DMS153 (cell line): ENCODE measurements at regions not wholly inside any gene's neighbourhood (a gene's known extent, or its start where the extent isn't known, plus 50 kb on each side); places are given as distances from the start of the nearest gene placed in this dataset.

Experiments
- DNase-seq: peaks from one replicate; lab custom pipeline; 2025; lab: John Stamatoyannopoulos, UW

DNA sequence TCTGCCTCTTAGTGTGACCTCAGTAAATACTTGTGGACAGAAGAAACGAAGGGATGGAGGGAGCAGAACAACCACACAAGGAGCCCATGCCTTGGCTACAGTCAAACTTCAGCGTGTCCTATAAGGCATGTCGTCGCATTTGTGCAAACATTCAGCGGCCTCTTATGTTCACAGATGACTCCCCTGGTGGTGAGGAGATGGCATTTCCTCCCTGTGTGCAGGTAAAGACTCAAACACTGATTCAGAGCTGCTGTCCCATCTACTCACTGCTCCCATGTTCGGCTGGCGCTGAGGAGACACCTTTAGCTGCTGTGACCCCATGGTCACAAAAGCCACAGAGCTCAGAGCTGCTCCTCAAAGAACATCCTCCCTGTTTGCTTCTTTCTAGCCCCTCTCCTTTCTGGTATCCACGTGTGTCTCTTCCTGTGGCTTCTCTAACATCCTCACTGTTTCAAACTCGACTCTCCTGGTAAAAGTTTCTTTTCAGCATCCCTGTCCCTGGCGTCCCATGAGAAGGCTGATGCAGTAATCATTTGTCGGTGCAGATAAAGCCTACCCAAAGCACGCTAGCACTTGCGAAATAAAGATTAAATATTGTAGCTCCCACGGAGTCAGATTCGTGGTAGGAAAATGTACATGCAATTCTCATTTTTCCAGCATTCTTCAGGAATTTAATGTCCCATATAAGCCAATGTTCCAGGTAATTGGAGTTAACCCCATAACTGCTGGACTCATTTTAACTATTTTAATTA is 124.9 kb upstream of the NEBL start:
- no peak for DNase-seq

DNA sequence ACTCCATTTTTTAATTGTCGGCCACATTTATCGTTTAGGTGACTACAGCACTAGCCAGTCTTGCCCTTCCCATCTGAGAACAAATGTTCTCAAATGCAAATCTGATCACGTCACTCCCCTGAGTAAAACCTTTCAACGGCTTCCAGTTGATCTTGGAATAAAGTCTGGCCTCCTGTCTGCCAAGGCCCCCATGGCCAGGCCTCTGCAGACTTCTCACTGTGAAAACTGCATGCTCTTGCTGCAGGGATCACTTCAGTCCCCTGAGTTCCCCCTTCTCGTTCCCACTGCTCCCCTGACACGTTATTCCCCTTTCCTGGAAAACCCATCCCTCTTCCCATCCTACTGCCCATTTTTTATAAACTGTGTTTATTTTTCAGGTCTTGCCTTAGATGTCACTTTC is 124.1 kb upstream of the NEBL start:
- DNase-seq = no peak

DNA sequence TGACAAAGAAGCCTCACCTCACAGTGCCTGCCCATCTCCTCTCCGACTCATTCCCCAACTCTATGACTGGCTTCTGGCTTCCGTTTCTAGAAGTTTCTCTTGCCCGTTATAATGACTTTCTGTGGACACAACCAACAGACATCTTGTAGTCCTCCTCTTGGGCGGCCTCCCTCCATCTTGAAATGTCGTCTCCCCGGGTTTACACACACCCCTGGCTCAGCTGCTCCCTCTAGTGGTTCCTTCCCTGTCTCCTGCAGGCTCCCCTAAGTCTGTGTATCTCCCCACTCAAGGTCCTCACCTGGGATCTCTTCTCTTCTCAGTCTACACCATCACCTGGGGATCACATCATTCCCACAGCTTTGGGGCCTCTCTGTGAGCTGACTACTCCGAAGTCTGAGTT is 123.4 kb upstream of the NEBL start:
- no peak for DNase-seq

DNA sequence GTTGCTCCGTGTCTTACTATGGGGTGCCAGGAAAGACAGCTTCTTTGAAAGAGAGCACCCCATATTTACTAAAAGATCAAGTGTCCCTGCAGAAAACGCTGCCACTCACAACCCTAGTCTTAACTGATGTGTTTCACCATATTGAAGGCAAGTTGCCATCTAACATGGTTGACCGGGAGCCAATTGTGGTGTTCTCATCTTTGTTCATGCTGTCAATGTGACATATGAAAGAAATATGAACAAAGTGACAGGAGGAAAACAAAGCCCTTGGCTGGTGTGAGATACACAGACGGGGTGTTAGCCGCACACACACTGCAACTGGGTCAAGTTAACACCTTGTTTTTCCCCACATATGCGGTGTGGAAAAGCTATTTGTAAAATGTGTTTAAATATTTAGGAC is 122.3 kb upstream of the NEBL start:
- no peak for DNase-seq

DNA sequence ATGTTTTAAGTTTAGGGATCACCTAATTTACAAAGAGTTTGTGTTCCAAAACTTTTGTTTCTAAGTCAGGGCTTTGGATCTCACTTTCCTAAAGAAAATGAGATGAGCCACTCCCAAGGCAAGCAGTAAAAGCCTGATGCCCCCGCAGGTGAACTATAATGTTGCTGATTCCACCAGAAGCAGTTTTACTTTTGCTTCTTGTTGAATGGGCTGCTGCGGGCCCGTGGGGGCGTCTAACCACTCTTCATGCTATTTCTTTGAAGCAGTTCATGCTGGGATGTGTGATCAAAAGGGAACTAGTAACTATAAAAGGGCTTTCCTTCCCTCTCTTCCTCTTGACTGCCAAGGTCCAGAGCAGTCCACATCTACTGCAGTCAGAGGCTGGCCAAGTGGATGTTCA is 118.7 kb upstream of the NEBL start:
- no peak for DNase-seq

- DNase-seq = no peak
Observed at GRCh38 chr10:21014141-21014540, 117.0 kb upstream of the NEBL start.

DNA sequence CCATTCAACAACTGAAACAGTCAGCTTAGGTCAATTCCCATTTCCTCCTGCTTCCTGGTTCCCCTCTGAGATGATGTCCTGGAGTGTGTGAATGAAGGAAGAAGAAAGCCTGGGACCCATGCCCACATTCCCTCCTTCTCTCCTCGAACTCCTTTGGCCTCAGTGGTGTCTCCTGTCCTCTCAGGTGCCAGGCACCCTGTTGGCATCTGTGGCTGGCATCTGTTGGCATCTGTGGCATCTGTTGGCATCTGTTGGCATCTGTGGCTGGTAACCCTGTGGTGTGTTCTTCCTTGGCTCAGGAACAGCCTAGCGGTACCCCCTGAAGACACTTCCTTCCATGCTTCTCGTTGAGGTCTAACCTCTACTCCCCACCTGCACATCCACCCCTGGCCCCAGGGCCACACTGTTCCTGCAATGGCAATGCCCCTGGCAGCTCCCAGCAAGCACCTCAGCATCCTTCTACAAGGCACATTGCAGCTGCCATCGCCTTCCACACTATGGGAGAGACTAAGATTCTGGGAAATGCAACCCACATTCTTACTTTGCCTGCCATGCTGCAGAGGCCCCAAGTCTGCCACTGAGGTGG is 114.4 kb upstream of the NEBL start:
- DNase-seq = no peak

DNA sequence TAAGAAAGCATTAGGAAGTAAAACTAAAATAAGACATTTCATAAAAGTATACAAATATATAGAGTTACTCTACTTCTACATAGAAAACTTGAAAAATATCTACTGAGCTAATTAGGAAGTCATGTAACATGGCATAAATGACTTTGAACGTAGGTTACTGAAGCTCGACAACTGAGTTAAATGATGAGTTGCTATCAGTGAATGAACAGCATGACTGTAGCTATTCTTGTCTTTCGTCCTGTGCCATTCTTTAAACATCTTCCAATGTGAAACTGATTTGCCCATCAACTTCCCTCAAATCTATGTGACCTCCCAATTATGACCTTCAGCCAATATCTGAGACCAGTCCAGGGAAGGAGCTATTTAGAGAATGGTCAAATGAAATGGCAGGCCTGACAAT is 113.5 kb upstream of the NEBL start:
- DNase-seq = no peak

DNA sequence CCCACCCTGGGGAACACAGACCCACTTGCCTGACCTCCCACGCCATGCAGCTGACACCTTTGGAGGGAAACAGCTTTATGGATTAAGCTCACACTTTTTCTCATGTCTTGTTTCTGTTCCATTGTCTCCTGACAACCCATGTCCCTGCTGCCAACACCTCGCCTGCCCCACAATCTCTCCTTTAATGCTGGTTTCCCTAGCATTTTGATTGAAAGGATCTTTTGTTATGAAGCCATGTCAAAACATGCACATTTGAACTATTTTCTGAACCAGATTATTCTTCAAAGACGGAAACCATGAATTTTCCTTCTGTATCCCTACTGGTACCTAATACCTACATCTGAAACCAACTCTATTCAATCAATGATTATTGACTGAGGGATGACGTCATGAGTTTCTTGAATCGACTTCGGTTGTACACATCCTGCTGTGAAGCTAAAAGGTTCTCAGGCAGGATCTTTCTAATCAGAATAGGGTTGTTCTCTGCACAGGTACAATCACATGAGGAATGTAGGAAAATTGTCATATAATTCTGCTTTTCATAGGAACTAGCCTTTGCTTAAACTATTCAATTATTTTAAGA is 106.2 kb upstream of the NEBL start:
- no peak for DNase-seq

GRCh38 chr10:21002091-21002878 is 105.2 kb upstream of the NEBL start:
- DNase-seq = no peak

GRCh38 chr10:20999699-21000098 is 102.6 kb upstream of the NEBL start:
- no peak for DNase-seq

DNA sequence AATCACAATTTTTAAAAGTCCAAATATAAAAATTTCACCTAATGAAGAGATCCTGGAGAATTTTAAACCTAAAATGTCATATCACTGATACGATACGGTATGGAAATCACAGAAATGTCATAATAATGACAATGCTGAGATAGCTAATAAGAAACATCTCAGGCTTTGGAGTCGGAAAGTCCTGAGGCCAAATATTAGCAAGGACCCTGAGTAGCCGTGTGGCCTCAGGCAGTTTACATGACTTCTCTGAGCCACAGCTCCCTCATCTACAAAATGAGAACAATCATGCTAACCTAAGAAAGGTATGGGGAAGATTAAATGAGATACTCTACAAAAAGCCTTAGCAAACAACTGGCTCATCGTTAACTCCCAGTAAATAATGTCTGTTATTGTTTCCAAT is 100.9 kb upstream of the NEBL start:
- DNase-seq = no peak

DNA sequence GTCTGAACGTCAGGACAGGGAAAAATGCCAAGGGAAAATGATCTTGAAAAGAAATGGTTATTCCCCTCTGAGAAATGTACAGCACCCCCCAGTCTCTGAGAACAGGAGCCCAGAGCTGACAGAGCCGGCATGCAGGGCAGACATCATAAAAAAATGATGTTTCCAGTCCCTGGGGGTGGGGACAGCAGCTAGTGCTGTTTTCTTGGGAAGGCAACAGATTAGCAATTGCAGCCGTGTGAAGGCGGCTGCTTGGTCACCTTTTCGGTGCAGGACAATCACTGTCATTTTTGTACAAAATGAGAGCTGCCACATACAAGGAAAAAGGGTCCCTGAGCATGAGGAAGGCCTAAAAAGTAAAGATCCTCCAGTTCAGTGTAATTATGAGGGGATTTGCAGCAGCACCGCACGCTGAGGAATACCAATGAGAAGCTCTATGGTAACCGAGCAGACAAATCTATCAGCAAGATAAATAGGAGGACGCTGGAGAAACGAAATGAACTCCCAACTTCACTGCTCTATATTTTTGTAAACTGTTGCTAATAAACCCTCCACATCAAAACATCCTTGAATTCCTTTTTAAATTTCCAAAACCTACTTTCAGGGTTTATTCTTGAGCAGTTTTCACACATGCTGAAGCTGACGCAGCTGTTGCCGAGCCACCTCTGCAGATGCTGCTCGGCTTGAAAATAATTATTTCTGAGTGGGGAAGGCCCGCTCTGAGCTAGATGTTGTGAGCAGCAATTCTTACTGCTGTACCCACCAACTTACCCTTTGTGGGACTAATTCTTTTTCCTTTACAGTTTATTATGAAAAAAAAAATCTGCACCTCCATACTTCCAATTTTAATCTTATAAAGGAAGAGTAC is 98.2 kb upstream of the NEBL start:
- DNase-seq = no peak

GRCh38 chr10:20993830-20994527 is 96.9 kb upstream of the NEBL start:
- no peak for DNase-seq

DNA sequence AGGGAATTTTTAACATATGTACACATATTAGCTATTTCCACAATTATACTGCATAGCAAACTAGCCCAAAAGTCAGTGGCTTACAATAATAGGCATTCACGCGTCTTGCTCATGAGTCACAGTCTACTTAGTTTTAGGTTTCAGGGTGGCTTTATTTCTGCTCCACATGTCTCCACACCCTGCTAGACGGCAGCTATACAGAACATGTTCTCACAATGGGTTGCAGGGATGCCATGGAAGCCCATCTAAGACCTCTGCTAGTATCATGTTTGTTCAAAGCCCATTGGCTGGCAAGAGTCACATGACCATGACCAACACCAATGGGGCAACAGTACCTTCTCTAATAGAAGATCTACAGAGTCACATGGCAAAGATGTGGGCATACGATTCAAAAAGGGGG is 96.3 kb upstream of the NEBL start:
- no peak for DNase-seq

DNA sequence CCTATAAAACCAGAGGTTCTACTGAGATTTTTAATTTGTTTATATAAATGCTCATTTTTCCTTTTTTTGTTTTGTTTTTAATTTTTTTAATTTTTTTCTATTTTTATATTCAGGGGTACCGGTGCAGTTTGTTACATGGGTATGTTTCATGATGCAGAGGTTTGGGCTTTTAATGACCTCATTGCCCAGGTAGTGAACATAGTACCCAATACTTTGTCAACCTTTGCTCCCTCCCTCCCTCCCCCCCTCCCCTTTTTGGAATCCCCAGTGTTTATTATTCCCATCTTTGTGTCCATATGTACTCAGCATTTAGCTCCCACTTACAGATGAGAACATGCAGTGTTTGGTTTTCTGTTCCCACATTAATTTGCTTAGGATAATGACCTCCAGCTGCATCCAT is 94.4 kb upstream of the NEBL start:
- peak; percentile 5 for DNase-seq

- no peak for DNase-seq
Observed at GRCh38 chr10:20990604-20991003, 93.5 kb upstream of the NEBL start.

GRCh38 chr10:20988357-20988983 is 91.4 kb upstream of the NEBL start:
- no peak for DNase-seq

DNA sequence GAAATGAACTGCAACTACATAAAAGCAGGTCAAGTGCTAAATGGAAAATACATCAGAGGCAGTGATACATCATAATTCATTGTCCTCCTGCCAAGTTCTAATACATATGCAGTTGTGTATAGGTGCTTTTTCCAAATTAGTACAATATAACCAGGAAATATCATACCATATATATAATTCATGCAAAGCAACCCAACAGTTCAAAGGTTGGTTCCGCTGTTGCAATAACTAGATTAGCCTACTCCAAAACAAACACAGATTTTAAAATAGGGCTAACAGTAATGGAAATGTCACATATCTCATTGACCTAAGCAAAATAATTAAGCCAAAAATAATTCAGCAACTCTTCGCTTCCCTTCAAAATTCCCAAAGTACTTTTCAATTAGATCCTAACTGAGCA is 88.9 kb upstream of the NEBL start:
- DNase-seq = no peak

DNA sequence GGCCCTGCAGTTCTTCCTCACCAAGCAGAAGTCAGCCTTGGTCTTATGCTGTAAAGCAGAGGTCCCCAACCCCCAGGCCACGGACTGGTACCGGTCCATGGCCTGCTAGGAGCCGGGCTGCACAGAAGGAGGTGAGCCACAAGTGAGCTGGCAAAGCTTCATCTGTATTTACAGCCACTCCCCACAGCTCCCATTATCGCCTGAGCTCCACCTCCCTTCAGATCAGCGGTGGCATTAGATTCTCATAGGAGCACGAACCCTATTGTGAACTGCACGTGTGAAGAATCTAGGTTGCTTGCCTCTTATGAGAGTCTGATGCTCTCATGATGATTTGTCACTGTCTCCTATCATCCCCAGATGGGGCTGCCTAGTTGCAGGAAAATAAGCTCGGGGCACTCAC is 87.6 kb upstream of the NEBL start:
- no peak for DNase-seq

- no peak for DNase-seq
Observed at GRCh38 chr10:20981419-20981953, 84.4 kb upstream of the NEBL start.
